ENCODE measurements at regions not wholly inside any gene's neighbourhood (a gene's known extent, or its start where the extent isn't known, plus 50 kb on each side); places are given as distances from the start of the nearest gene placed in this dataset.
"Not testable (repeated sequence)": the region's sequence is repeated elsewhere in the genome, so short reads cannot be mapped to it uniquely, and the experiment has no call there.

- H3K27ac ChIP-seq (ENCODE audit: extremely low read depth, low read depth, low read length); POLR2A ChIA-PET; H3K4me3 ChIP-seq (ENCODE audit: low read depth, low read length); H3K36me3 ChIP-seq (ENCODE audit: control insufficient read depth in 2 of 2, insufficient read depth in 1 of 2, low read length in 2 of 2); CTCF ChIA-PET; H3K9me3 ChIP-seq (ENCODE audit: control insufficient read depth, insufficient read depth, low read depth, low read length); H3K4me1 ChIP-seq (ENCODE audit: control insufficient read depth, insufficient read depth, low read length): not testable (repeated sequence)
Observed at GRCh38 chr7:68410693-68411092, 1187.6 kb upstream of the AUTS2 start.

GRCh38 chr7:68411742-68412141 lies 1186.5 kb upstream of the AUTS2 start:
- Histone ChIP-seq H3K27ac (ENCODE audit: extremely low read depth, low read depth, low read length) (no peak overlapping the region), H3K36me3 (ENCODE audit: control insufficient read depth in 2 of 2, insufficient read depth in 1 of 2, low read length in 2 of 2) (no peaks in the 10 kb centered on the region), H3K9me3 (ENCODE audit: control insufficient read depth, insufficient read depth, low read depth, low read length) (no peaks in the 10 kb centered on the region), H3K4me1 (ENCODE audit: control insufficient read depth, insufficient read depth, low read length) (no peaks in the 10 kb centered on the region), H3K4me3 (ENCODE audit: low read depth, low read length) (no peak overlapping the region)
- ChIA-PET CTCF (no interaction called here), POLR2A (no interaction called here)
- TF ChIP-seq ZBTB26 (tag by site-specific recombination; optimal IDR thresholded peaks at IDR 0.05): no peak
- no peak for TF ChIP-seq ZNF266 (tag by site-specific recombination; IDR thresholded peaks at IDR 0.05; ENCODE audit: low read depth)
- TF ChIP-seq ZNF623 (tag by site-specific recombination; IDR thresholded peaks at IDR 0.05): no peak
- TF ChIP-seq ZBTB8A (tag by site-specific recombination; IDR thresholded peaks at IDR 0.05): no peak
- no peak for TF ChIP-seq ATF2 (tag by site-specific recombination; IDR thresholded peaks at IDR 0.05; ENCODE audit: low read depth)
- TF ChIP-seq INSM2 (tag by site-specific recombination; IDR thresholded peaks at IDR 0.05): no peak
- TF ChIP-seq SCRT1 (tag by site-specific recombination; IDR thresholded peaks at IDR 0.05; ENCODE audit: borderline replicate concordance): no peak

- ChIA-PET CTCF (no interaction called here), POLR2A (no interaction called here)
- H3K27ac ChIP-seq (ENCODE audit: extremely low read depth, low read depth, low read length): no peak overlapping the region
- H3K4me1 ChIP-seq (ENCODE audit: control insufficient read depth, insufficient read depth, low read length): no peaks in the 10 kb centered on the region
- H3K36me3 ChIP-seq (ENCODE audit: control insufficient read depth in 2 of 2, insufficient read depth in 1 of 2, low read length in 2 of 2): no peaks in the 10 kb centered on the region
- TF ChIP-seq KLF8 (tag by site-specific recombination; IDR thresholded peaks at IDR 0.05): no peak
- TF ChIP-seq HIC1 (tag by site-specific recombination; IDR thresholded peaks at IDR 0.05): no peak
- no peak for TF ChIP-seq ZNF138 (tag by site-specific recombination; IDR thresholded peaks at IDR 0.05; ENCODE audit: borderline replicate concordance)
- TF ChIP-seq ZNF274 (IDR thresholded peaks at IDR 0.05; ENCODE audit: low read length): no peak
- no peak for TF ChIP-seq ZNF274 (tag by site-specific recombination; IDR thresholded peaks at IDR 0.05; ENCODE audit: borderline replicate concordance)
- no peak for TF ChIP-seq ZNF10 (tag by site-specific recombination; IDR thresholded peaks at IDR 0.05)
- TF ChIP-seq ZNF335 (tag by site-specific recombination; conservative IDR thresholded peaks at IDR 0.05): no peak
- TF ChIP-seq ZSCAN30 (tag by site-specific recombination; IDR thresholded peaks at IDR 0.05): no peak
- TF ChIP-seq ZNF501 (tag by site-specific recombination; IDR thresholded peaks at IDR 0.05): no peak
- TF ChIP-seq ZNF692 (tag by site-specific recombination; IDR thresholded peaks at IDR 0.05): no peak
- no peak for TF ChIP-seq ZBTB48 (tag by site-specific recombination; IDR thresholded peaks at IDR 0.05)
- no peak for TF ChIP-seq HOXD13 (CRISPR knock-in tag; IDR thresholded peaks at IDR 0.05; ENCODE audit: borderline replicate concordance)
- TF ChIP-seq ZNF112 (tag by site-specific recombination; IDR thresholded peaks at IDR 0.05): no peak
- H3K9me3 ChIP-seq (ENCODE audit: control insufficient read depth, insufficient read depth, low read depth, low read length): no peaks in the 10 kb centered on the region
- no peak overlapping the region for H3K4me3 ChIP-seq (ENCODE audit: low read depth, low read length)
Observed at GRCh38 chr7:68414631-68415425, 1183.4 kb upstream of the AUTS2 start.

Data from HEK293 (cell line).